ENCODE measurements at regions not wholly inside any gene's neighbourhood (a gene's known extent, or its start where the extent isn't known, plus 50 kb on each side); places are given as distances from the start of the nearest gene placed in this dataset.

GRCh38 chr2:217749008-217749407, 253.8 kb downstream of the TNS1 start:
- Histone ChIP-seq H3K27me3 (no peaks in the 10 kb centered on the region), H3K27ac (no peak overlapping the region), H3K4me3 (no peak overlapping the region), H3K9me3 (ENCODE audit: low read depth) (no peaks in the 10 kb centered on the region), H3K36me3 (no peaks in the 10 kb centered on the region), H3K4me1 (ENCODE audit: low read depth) (no peaks in the 10 kb centered on the region)
- no peak for DNase-seq (ENCODE audit: low read depth in 1 of 2, low spot score in 1 of 2)
- no peak for TF ChIP-seq CTCF (IDR thresholded peaks at IDR 0.05; ENCODE audit: low read depth, low read length)

- TF ChIP-seq CTCF (IDR thresholded peaks at IDR 0.05; ENCODE audit: low read depth, low read length), result no peak
- Histone ChIP-seq H3K4me3 (no peak overlapping the region), H3K9me3 (ENCODE audit: low read depth) (no peaks in the 10 kb centered on the region), H3K4me1 (ENCODE audit: low read depth) (no peaks in the 10 kb centered on the region), H3K36me3 (no peaks in the 10 kb centered on the region), H3K27me3 (no peaks in the 10 kb centered on the region), H3K27ac (no peak overlapping the region)
- no peak for DNase-seq (ENCODE audit: low read depth in 1 of 2, low spot score in 1 of 2)
Observed at GRCh38 chr2:217746808-217747207, 256.0 kb downstream of the TNS1 start.

GRCh38 chr2:217743966-217744761, 258.6 kb downstream of the TNS1 start:
- H3K27me3 ChIP-seq, result no peaks in the 10 kb centered on the region
- H3K4me1 ChIP-seq (ENCODE audit: low read depth), result no peaks in the 10 kb centered on the region
- no peak overlapping the region for H3K27ac ChIP-seq
- no peaks in the 10 kb centered on the region for H3K36me3 ChIP-seq
- no peaks in the 10 kb centered on the region for H3K9me3 ChIP-seq (ENCODE audit: low read depth)
- DNase-seq (ENCODE audit: low read depth in 1 of 2, low spot score in 1 of 2), result no peak
- no peak for TF ChIP-seq CTCF (IDR thresholded peaks at IDR 0.05; ENCODE audit: low read depth, low read length)
- no peak overlapping the region for H3K4me3 ChIP-seq

- Histone ChIP-seq H3K4me3 (no peak overlapping the region), H3K4me1 (ENCODE audit: low read depth) (no peaks in the 10 kb centered on the region), H3K9me3 (ENCODE audit: low read depth) (no peaks in the 10 kb centered on the region), H3K27ac (no peak overlapping the region), H3K36me3 (no peaks in the 10 kb centered on the region), H3K27me3 (no peaks in the 10 kb centered on the region)
- DNase-seq (ENCODE audit: low read depth in 1 of 2, low spot score in 1 of 2), result no peak
- no peak for TF ChIP-seq CTCF (IDR thresholded peaks at IDR 0.05; ENCODE audit: low read depth, low read length)
Observed at GRCh38 chr2:217743407-217743806, 259.4 kb downstream of the TNS1 start.

GRCh38 chr2:217742841-217743240, 260.0 kb downstream of the TNS1 start:
- no peaks in the 10 kb centered on the region for H3K27me3 ChIP-seq
- no peaks in the 10 kb centered on the region for H3K4me1 ChIP-seq (ENCODE audit: low read depth)
- no peaks in the 10 kb centered on the region for H3K9me3 ChIP-seq (ENCODE audit: low read depth)
- H3K36me3 ChIP-seq, result no peaks in the 10 kb centered on the region
- H3K4me3 ChIP-seq, result no peak overlapping the region
- H3K27ac ChIP-seq, result no peak overlapping the region
- TF ChIP-seq CTCF (IDR thresholded peaks at IDR 0.05; ENCODE audit: low read depth, low read length), result no peak
- no peak for DNase-seq (ENCODE audit: low read depth in 1 of 2, low spot score in 1 of 2)
